Peyer's patch (tissue), 4 donors: ENCODE measurements at regions not wholly inside any gene's neighbourhood (a gene's known extent, or its start where the extent isn't known, plus 50 kb on each side); places are given as distances from the start of the nearest gene placed in this dataset.

ENCODE experiments used
- POLR2A ChIP-seq, 2 donors: fragments of 450-650 bp; IDR thresholded peaks; one replicate each; pipeline ENCODE4 v1.5.1; 2017; ENCODE audit warnings: antibody characterized with exemption in 2 of 2, mild to moderate bottlenecking in 2 of 2, moderate library complexity in 2 of 2
- TF ChIP-seq, protein P1 (sequence below), 6 experiments: fragments of 450-650 bp in 4 of 6; fragments of 200-600 bp in 2 of 6; sonication (generic) in 1 of 6; IDR thresholded peaks; one replicate each; pipeline ENCODE4 v1.5.1; 2017 to 2019; ENCODE audit warnings: antibody characterized with exemption in 6 of 6, mild to moderate bottlenecking in 3 of 6, moderate library complexity in 1 of 6

DNA sequence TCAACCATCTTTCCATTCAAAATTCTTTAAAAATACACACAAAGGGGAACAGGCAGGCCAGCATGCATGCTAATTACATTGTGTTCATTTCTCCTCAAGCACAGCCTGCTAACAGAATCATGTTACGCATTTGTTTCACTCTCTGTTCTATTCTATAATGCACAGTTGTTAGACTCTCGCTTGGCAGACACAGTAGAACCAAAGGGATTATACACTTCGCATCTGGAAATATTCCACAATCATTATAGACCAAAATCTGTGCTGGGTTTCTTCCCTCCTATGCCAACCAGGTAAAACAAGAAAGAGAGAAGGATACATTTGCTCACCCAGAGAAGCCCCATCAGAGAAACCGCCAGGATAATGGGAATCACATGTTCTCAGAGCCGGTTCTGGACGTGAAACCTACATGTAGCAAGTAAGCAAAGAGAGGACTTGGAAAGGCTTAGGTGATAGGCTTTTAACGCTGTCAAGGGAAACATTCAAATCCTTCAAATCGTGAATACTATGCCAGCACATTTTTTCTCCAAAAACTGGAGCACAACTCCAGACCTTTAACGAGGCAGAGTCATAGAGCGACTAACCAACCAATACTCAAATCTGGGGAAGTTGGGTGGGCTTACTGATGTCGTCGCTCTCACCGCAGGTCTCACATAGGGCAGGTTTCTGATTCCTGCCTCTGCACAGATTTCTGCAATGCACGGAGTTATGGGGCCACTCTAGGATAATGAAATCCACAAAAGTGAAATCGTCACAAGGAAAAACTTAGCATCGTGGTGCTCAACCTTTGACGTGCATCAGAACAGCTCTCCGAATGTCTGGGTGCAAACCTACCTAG, 380.5 kb upstream of the AUTS2 start:
- TF ChIP-seq POLR2A (IDR thresholded peaks at IDR 0.05), result no peak
- TF ChIP-seq, protein P1, sequence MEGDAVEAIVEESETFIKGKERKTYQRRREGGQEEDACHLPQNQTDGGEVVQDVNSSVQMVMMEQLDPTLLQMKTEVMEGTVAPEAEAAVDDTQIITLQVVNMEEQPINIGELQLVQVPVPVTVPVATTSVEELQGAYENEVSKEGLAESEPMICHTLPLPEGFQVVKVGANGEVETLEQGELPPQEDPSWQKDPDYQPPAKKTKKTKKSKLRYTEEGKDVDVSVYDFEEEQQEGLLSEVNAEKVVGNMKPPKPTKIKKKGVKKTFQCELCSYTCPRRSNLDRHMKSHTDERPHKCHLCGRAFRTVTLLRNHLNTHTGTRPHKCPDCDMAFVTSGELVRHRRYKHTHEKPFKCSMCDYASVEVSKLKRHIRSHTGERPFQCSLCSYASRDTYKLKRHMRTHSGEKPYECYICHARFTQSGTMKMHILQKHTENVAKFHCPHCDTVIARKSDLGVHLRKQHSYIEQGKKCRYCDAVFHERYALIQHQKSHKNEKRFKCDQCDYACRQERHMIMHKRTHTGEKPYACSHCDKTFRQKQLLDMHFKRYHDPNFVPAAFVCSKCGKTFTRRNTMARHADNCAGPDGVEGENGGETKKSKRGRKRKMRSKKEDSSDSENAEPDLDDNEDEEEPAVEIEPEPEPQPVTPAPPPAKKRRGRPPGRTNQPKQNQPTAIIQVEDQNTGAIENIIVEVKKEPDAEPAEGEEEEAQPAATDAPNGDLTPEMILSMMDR (IDR thresholded peaks at IDR 0.05), result no peak
